ENCODE measurements at regions not wholly inside any gene's neighbourhood (a gene's known extent, or its start where the extent isn't known, plus 50 kb on each side); places are given as distances from the start of the nearest gene placed in this dataset.
A peak's percentile ranks its signal among the peaks of the same experiment; 100 is the strongest.

GRCh38 chr5:66322786-66323528 is 178.9 kb downstream of the SREK1 start:
- DNase-seq (no peak), ATAC-seq (replicated peaks in 1 of 2) (no peak)
- peaks cover 43% of the 10 kb centered on the region for H3K27me3 Mint-ChIP-seq (ENCODE audit: low read depth)
- no peaks in the 10 kb centered on the region for H3K36me3 Mint-ChIP-seq (ENCODE audit: insufficient read depth in 2 of 2)
- peaks cover under 1% of the 10 kb centered on the region for H3K4me1 Mint-ChIP-seq (ENCODE audit: low read depth)
- H3K9me3 Mint-ChIP-seq, result no peaks in the 10 kb centered on the region
- H3K27ac Mint-ChIP-seq, result no peak overlapping the region
- no peak overlapping the region for H3K4me3 Mint-ChIP-seq

- H3K36me3 Mint-ChIP-seq (ENCODE audit: insufficient read depth in 2 of 2), result no peaks in the 10 kb centered on the region
- H3K9me3 Mint-ChIP-seq, result no peaks in the 10 kb centered on the region
- ATAC-seq (replicated peaks in 1 of 2) (no peak), DNase-seq (no peak)
- H3K27me3 Mint-ChIP-seq (ENCODE audit: low read depth), result peaks cover 42% of the 10 kb centered on the region
- H3K4me1 Mint-ChIP-seq (ENCODE audit: low read depth), result peaks cover 6% of the 10 kb centered on the region
- H3K27ac Mint-ChIP-seq, result no peak overlapping the region
- H3K4me3 Mint-ChIP-seq, result no peak overlapping the region
Measured at GRCh38 chr5:66323529-66323895, 179.4 kb downstream of the SREK1 start.

- ATAC-seq (replicated peaks in 1 of 2) (no peak), DNase-seq (no peak)
- Mint-ChIP-seq H3K4me1 (ENCODE audit: low read depth) (peaks cover 13% of the 10 kb centered on the region), H3K9me3 (peaks cover 0 to 1% of the 10 kb centered on the region in 2 donors), H3K27me3 (ENCODE audit: low read depth) (peaks cover 34% of the 10 kb centered on the region), H3K36me3 (ENCODE audit: insufficient read depth in 2 of 2) (no peaks in the 10 kb centered on the region), H3K4me3 (no peak overlapping the region), H3K27ac (no peak overlapping the region)
Measured at GRCh38 chr5:66324357-66324756, 180.3 kb downstream of the SREK1 start.

GRCh38 chr5:66326276-66326675 is 182.2 kb downstream of the SREK1 start:
- Mint-ChIP-seq H3K4me3 (no peak overlapping the region), H3K27me3 (ENCODE audit: low read depth) (peaks cover 19% of the 10 kb centered on the region), H3K4me1 (ENCODE audit: low read depth) (peaks cover 20% of the 10 kb centered on the region), H3K36me3 (ENCODE audit: insufficient read depth in 2 of 2) (peaks cover 0 to 1% of the 10 kb centered on the region in 2 donors), H3K27ac (no peak overlapping the region), H3K9me3 (peaks cover 0 to 3% of the 10 kb centered on the region in 2 donors)
- ATAC-seq (replicated peaks in 1 of 2), result no peak
- DNase-seq, result no peak

- H3K9me3 Mint-ChIP-seq, result peaks cover 0 to 5% of the 10 kb centered on the region in 2 donors
- no peak overlapping the region for H3K27ac Mint-ChIP-seq
- H3K36me3 Mint-ChIP-seq (ENCODE audit: insufficient read depth in 2 of 2), result peaks cover 0 to 1% of the 10 kb centered on the region in 2 donors
- peaks cover 19% of the 10 kb centered on the region for H3K27me3 Mint-ChIP-seq (ENCODE audit: low read depth)
- ATAC-seq (replicated peaks in 1 of 2), result no peak
- peaks cover 20% of the 10 kb centered on the region for H3K4me1 Mint-ChIP-seq (ENCODE audit: low read depth)
- H3K4me3 Mint-ChIP-seq, result no peak overlapping the region
- DNase-seq, result no peak
Measured at GRCh38 chr5:66327008-66327407, 182.9 kb downstream of the SREK1 start.

- H3K9me3 Mint-ChIP-seq, result peaks cover 0 to 5% of the 10 kb centered on the region in 2 donors
- peaks cover 7% of the 10 kb centered on the region for H3K27me3 Mint-ChIP-seq (ENCODE audit: low read depth)
- ATAC-seq (replicated peaks in 1 of 2) (peak; percentile 96 to 99), DNase-seq (peak; percentile 43 to 54)
- peak overlapping the region; percentile 4 for H3K27ac Mint-ChIP-seq
- peaks cover 0 to 1% of the 10 kb centered on the region in 2 donors for H3K36me3 Mint-ChIP-seq (ENCODE audit: insufficient read depth in 2 of 2)
- H3K4me1 Mint-ChIP-seq (ENCODE audit: low read depth), result peaks cover 20% of the 10 kb centered on the region
- peak overlapping the region; percentile 1 to 27 for H3K4me3 Mint-ChIP-seq
Measured at GRCh38 chr5:66329078-66329477, 185.0 kb downstream of the SREK1 start.

- ATAC-seq (replicated peaks in 1 of 2) (no peak), DNase-seq (no peak)
- Mint-ChIP-seq H3K4me1 (ENCODE audit: low read depth) (peaks cover 18% of the 10 kb centered on the region), H3K27me3 (ENCODE audit: low read depth) (peaks cover 22% of the 10 kb centered on the region), H3K9me3 (peaks cover 0 to 5% of the 10 kb centered on the region in 2 donors), H3K36me3 (ENCODE audit: insufficient read depth in 2 of 2) (peaks cover 0 to 1% of the 10 kb centered on the region in 2 donors), H3K27ac (no peak overlapping the region), H3K4me3 (no peak overlapping the region)
Measured at GRCh38 chr5:66333192-66333591, 189.1 kb downstream of the SREK1 start.

GRCh38 chr5:66337626-66338226 is 193.6 kb downstream of the SREK1 start:
- no peak for ATAC-seq (replicated peaks in 1 of 2)
- H3K27ac Mint-ChIP-seq, result no peak overlapping the region
- peaks cover 40% of the 10 kb centered on the region for H3K27me3 Mint-ChIP-seq (ENCODE audit: low read depth)
- H3K4me1 Mint-ChIP-seq (ENCODE audit: low read depth), result no peaks in the 10 kb centered on the region
- no peak for DNase-seq
- H3K36me3 Mint-ChIP-seq (ENCODE audit: insufficient read depth in 2 of 2), result no peaks in the 10 kb centered on the region
- no peak overlapping the region for H3K4me3 Mint-ChIP-seq
- H3K9me3 Mint-ChIP-seq, result no peaks in the 10 kb centered on the region

- Mint-ChIP-seq H3K36me3 (ENCODE audit: insufficient read depth in 2 of 2) (no peaks in the 10 kb centered on the region), H3K4me3 (no peak overlapping the region), H3K27me3 (ENCODE audit: low read depth) (peaks cover 40% of the 10 kb centered on the region), H3K4me1 (ENCODE audit: low read depth) (no peaks in the 10 kb centered on the region), H3K27ac (no peak overlapping the region), H3K9me3 (no peaks in the 10 kb centered on the region)
- ATAC-seq (replicated peaks in 1 of 2), result no peak
- DNase-seq, result no peak
Measured at GRCh38 chr5:66338828-66339227, 194.7 kb downstream of the SREK1 start.

- Mint-ChIP-seq H3K27ac (no peak overlapping the region), H3K27me3 (ENCODE audit: low read depth) (peaks cover 46% of the 10 kb centered on the region), H3K4me1 (ENCODE audit: low read depth) (no peaks in the 10 kb centered on the region), H3K36me3 (ENCODE audit: insufficient read depth in 2 of 2) (no peaks in the 10 kb centered on the region), H3K9me3 (no peaks in the 10 kb centered on the region), H3K4me3 (no peak overlapping the region)
- DNase-seq (no peak), ATAC-seq (replicated peaks in 1 of 2) (no peak)
Measured at GRCh38 chr5:66339896-66340295, 195.8 kb downstream of the SREK1 start.

- no peak overlapping the region for H3K27ac Mint-ChIP-seq
- DNase-seq (no peak), ATAC-seq (replicated peaks in 1 of 2) (no peak)
- no peaks in the 10 kb centered on the region for H3K9me3 Mint-ChIP-seq
- H3K36me3 Mint-ChIP-seq (ENCODE audit: insufficient read depth in 2 of 2), result no peaks in the 10 kb centered on the region
- no peak overlapping the region for H3K4me3 Mint-ChIP-seq
- H3K4me1 Mint-ChIP-seq (ENCODE audit: low read depth), result no peaks in the 10 kb centered on the region
- H3K27me3 Mint-ChIP-seq (ENCODE audit: low read depth), result peaks cover 48% of the 10 kb centered on the region
Measured at GRCh38 chr5:66340786-66341185, 196.7 kb downstream of the SREK1 start.

- Mint-ChIP-seq H3K27ac (no peak overlapping the region), H3K9me3 (no peaks in the 10 kb centered on the region), H3K4me1 (ENCODE audit: low read depth) (no peaks in the 10 kb centered on the region), H3K4me3 (no peak overlapping the region), H3K27me3 (ENCODE audit: low read depth) (peaks cover 33% of the 10 kb centered on the region), H3K36me3 (ENCODE audit: insufficient read depth in 2 of 2) (no peaks in the 10 kb centered on the region)
- no peak for ATAC-seq (replicated peaks in 1 of 2)
- no peak for DNase-seq
Measured at GRCh38 chr5:66342341-66342880, 198.3 kb downstream of the SREK1 start.

- DNase-seq, result no peak
- ATAC-seq (replicated peaks in 1 of 2), result no peak
- no peaks in the 10 kb centered on the region for H3K4me1 Mint-ChIP-seq (ENCODE audit: low read depth)
- no peaks in the 10 kb centered on the region for H3K36me3 Mint-ChIP-seq (ENCODE audit: insufficient read depth in 2 of 2)
- H3K27me3 Mint-ChIP-seq (ENCODE audit: low read depth), result peaks cover 22% of the 10 kb centered on the region
- no peaks in the 10 kb centered on the region for H3K9me3 Mint-ChIP-seq
- H3K4me3 Mint-ChIP-seq, result no peak overlapping the region
- H3K27ac Mint-ChIP-seq, result no peak overlapping the region
Measured at GRCh38 chr5:66343370-66344071, 199.4 kb downstream of the SREK1 start.

Data from activated T-cell treated with anti-CD3 and anti-CD28 coated beads, Interleukin-2, amount 50 U/mL, for 72 hours (primary cell).